HG03135 (cell line): ENCODE measurements at regions not wholly inside any gene's neighbourhood (a gene's known extent, or its start where the extent isn't known, plus 50 kb on each side); places are given as distances from the start of the nearest gene placed in this dataset.

Experiments used
- ATAC-seq: cut with Tn5 transposase; IDR thresholded peaks from one replicate; pipeline ENCODE4 v1.9.1; 2021; ENCODE audit warnings: mild to moderate bottlenecking, moderate library complexity; ENCODE audit not compliant: unreplicated experiment

GRCh38 chr10:108749042-108749441, 1174.3 kb downstream of the XPNPEP1 start:
- peak; percentile 66 for ATAC-seq

- no peak for ATAC-seq
These were observed 1187.2 kb downstream of the XPNPEP1 start for GRCh38 chr10:108736111-108736510.

- no peak for ATAC-seq
These were observed 1187.9 kb downstream of the XPNPEP1 start for GRCh38 chr10:108735380-108735779.

- no peak for ATAC-seq
These were observed 1201.4 kb downstream of the XPNPEP1 start for GRCh38 chr10:108721874-108722273.

GRCh38 chr10:108716352-108716751, 1207.0 kb downstream of the XPNPEP1 start:
- no peak for ATAC-seq

- no peak for ATAC-seq
These were observed 1213.2 kb downstream of the XPNPEP1 start for GRCh38 chr10:108709927-108710722.

GRCh38 chr10:108708363-108708762, 1214.9 kb downstream of the XPNPEP1 start:
- no peak for ATAC-seq

GRCh38 chr10:108696792-108697477, 1226.4 kb downstream of the XPNPEP1 start:
- ATAC-seq, result peak; percentile 89

- no peak for ATAC-seq
These were observed 1232.2 kb downstream of the XPNPEP1 start for GRCh38 chr10:108691126-108691525.

- no peak for ATAC-seq
These were observed 1232.8 kb downstream of the XPNPEP1 start for GRCh38 chr10:108690530-108690929.

- no peak for ATAC-seq
These were observed 1233.4 kb downstream of the XPNPEP1 start for GRCh38 chr10:108689891-108690290.

- no peak for ATAC-seq
These were observed 1235.0 kb downstream of the XPNPEP1 start for GRCh38 chr10:108688314-108688713.

- ATAC-seq, result no peak
These were observed 1237.3 kb downstream of the XPNPEP1 start for GRCh38 chr10:108685863-108686531.

GRCh38 chr10:108684431-108684830, 1238.9 kb downstream of the XPNPEP1 start:
- no peak for ATAC-seq

- no peak for ATAC-seq
These were observed 1249.6 kb downstream of the XPNPEP1 start for GRCh38 chr10:108673741-108674140.

GRCh38 chr10:108663587-108663986, 1259.7 kb downstream of the XPNPEP1 start:
- ATAC-seq, result no peak

- ATAC-seq, result no peak
These were observed 1260.3 kb downstream of the XPNPEP1 start for GRCh38 chr10:108662975-108663374.

- no peak for ATAC-seq
These were observed 1268.3 kb downstream of the XPNPEP1 start for GRCh38 chr10:108655057-108655456.

- no peak for ATAC-seq
These were observed 1269.8 kb downstream of the XPNPEP1 start for GRCh38 chr10:108653531-108653930.

- ATAC-seq, result no peak
These were observed 1284.3 kb downstream of the XPNPEP1 start for GRCh38 chr10:108639010-108639409.

- no peak for ATAC-seq
These were observed 1285.1 kb downstream of the XPNPEP1 start for GRCh38 chr10:108638225-108638624.

GRCh38 chr10:108633046-108633445, 1290.3 kb downstream of the XPNPEP1 start:
- ATAC-seq, result no peak
